ENCODE measurements at regions not wholly inside any gene's neighbourhood (a gene's known extent, or its start where the extent isn't known, plus 50 kb on each side); places are given as distances from the start of the nearest gene placed in this dataset.

GRCh38 chr5:2008851-2009629 is 126.3 kb upstream of the IRX4 start:
- ATAC-seq, result no peak

GRCh38 chr5:2007878-2008501 is 125.3 kb upstream of the IRX4 start:
- no peaks in the 10 kb centered on the region for H3K36me3 Mint-ChIP-seq
- no peak overlapping the region for H3K27ac Mint-ChIP-seq
- no peaks in the 10 kb centered on the region for H3K4me1 Mint-ChIP-seq
- ATAC-seq, result no peak
- H3K27me3 Mint-ChIP-seq, result peaks cover 26% of the 10 kb centered on the region
- no peaks in the 10 kb centered on the region for H3K9me3 Mint-ChIP-seq
- no peak overlapping the region for H3K4me3 Mint-ChIP-seq

More at GRCh38 chr5:2008851-2009629, 126.3 kb upstream of the IRX4 start:
- Mint-ChIP-seq H3K4me3 (no peak overlapping the region), H3K27ac (no peak overlapping the region), H3K9me3 (no peaks in the 10 kb centered on the region), H3K27me3 (peaks cover 15% of the 10 kb centered on the region), H3K36me3 (no peaks in the 10 kb centered on the region), H3K4me1 (no peaks in the 10 kb centered on the region)

- Mint-ChIP-seq H3K9me3 (no peaks in the 10 kb centered on the region), H3K36me3 (no peaks in the 10 kb centered on the region), H3K4me3 (no peak overlapping the region), H3K4me1 (no peaks in the 10 kb centered on the region), H3K27me3 (peaks cover 26% of the 10 kb centered on the region), H3K27ac (no peak overlapping the region)
- peak; percentile 9 for ATAC-seq
Observed at GRCh38 chr5:2007496-2007877, 124.8 kb upstream of the IRX4 start.

GRCh38 chr5:2006971-2007291 is 124.2 kb upstream of the IRX4 start:
- Mint-ChIP-seq H3K9me3 (no peaks in the 10 kb centered on the region), H3K27me3 (peaks cover 26% of the 10 kb centered on the region), H3K4me1 (no peaks in the 10 kb centered on the region), H3K36me3 (no peaks in the 10 kb centered on the region), H3K27ac (no peak overlapping the region), H3K4me3 (no peak overlapping the region)
- ATAC-seq, result peak; percentile 5

GRCh38 chr5:2006193-2006970 is 123.7 kb upstream of the IRX4 start:
- H3K27ac Mint-ChIP-seq, result no peak overlapping the region
- H3K9me3 Mint-ChIP-seq, result no peaks in the 10 kb centered on the region
- H3K27me3 Mint-ChIP-seq, result peaks cover 26% of the 10 kb centered on the region
- H3K4me3 Mint-ChIP-seq, result no peak overlapping the region
- no peaks in the 10 kb centered on the region for H3K36me3 Mint-ChIP-seq
- no peak for ATAC-seq
- no peaks in the 10 kb centered on the region for H3K4me1 Mint-ChIP-seq

GRCh38 chr5:2005101-2006041 is 122.6 kb upstream of the IRX4 start:
- Mint-ChIP-seq H3K36me3 (no peaks in the 10 kb centered on the region), H3K4me3 (no peak overlapping the region), H3K9me3 (no peaks in the 10 kb centered on the region), H3K27me3 (peaks cover 26% of the 10 kb centered on the region), H3K4me1 (no peaks in the 10 kb centered on the region), H3K27ac (no peak overlapping the region)
- ATAC-seq, result no peak

- Mint-ChIP-seq H3K36me3 (no peaks in the 10 kb centered on the region), H3K27me3 (peaks cover 26% of the 10 kb centered on the region), H3K9me3 (no peaks in the 10 kb centered on the region), H3K4me1 (no peaks in the 10 kb centered on the region), H3K27ac (no peak overlapping the region), H3K4me3 (no peak overlapping the region)
- ATAC-seq, result no peak
Observed at GRCh38 chr5:2003690-2004365, 121.1 kb upstream of the IRX4 start.

GRCh38 chr5:2003206-2003605 is 120.5 kb upstream of the IRX4 start:
- peaks cover 26% of the 10 kb centered on the region for H3K27me3 Mint-ChIP-seq
- H3K27ac Mint-ChIP-seq, result no peak overlapping the region
- H3K4me1 Mint-ChIP-seq, result no peaks in the 10 kb centered on the region
- no peak for ATAC-seq
- peaks cover 3% of the 10 kb centered on the region for H3K9me3 Mint-ChIP-seq
- H3K36me3 Mint-ChIP-seq, result no peaks in the 10 kb centered on the region
- no peak overlapping the region for H3K4me3 Mint-ChIP-seq

GRCh38 chr5:2001300-2001699 is 118.6 kb upstream of the IRX4 start:
- no peak overlapping the region for H3K4me3 Mint-ChIP-seq
- H3K9me3 Mint-ChIP-seq, result peaks cover 7% of the 10 kb centered on the region
- peaks cover 26% of the 10 kb centered on the region for H3K27me3 Mint-ChIP-seq
- no peak overlapping the region for H3K27ac Mint-ChIP-seq
- no peaks in the 10 kb centered on the region for H3K36me3 Mint-ChIP-seq
- no peaks in the 10 kb centered on the region for H3K4me1 Mint-ChIP-seq
- no peak for ATAC-seq

- H3K27ac Mint-ChIP-seq, result no peak overlapping the region
- H3K27me3 Mint-ChIP-seq, result peaks cover 26% of the 10 kb centered on the region
- no peaks in the 10 kb centered on the region for H3K4me1 Mint-ChIP-seq
- ATAC-seq, result no peak
- H3K4me3 Mint-ChIP-seq, result no peak overlapping the region
- H3K36me3 Mint-ChIP-seq, result no peaks in the 10 kb centered on the region
- peaks cover 7% of the 10 kb centered on the region for H3K9me3 Mint-ChIP-seq
Observed at GRCh38 chr5:2000591-2000990, 117.9 kb upstream of the IRX4 start.

GRCh38 chr5:1999794-2000193 is 117.1 kb upstream of the IRX4 start:
- Mint-ChIP-seq H3K4me1 (no peaks in the 10 kb centered on the region), H3K9me3 (peaks cover 8% of the 10 kb centered on the region), H3K27ac (no peak overlapping the region), H3K36me3 (no peaks in the 10 kb centered on the region), H3K4me3 (no peak overlapping the region), H3K27me3 (peaks cover 19% of the 10 kb centered on the region)
- ATAC-seq, result no peak

GRCh38 chr5:1998716-1999317 is 116.1 kb upstream of the IRX4 start:
- H3K27ac Mint-ChIP-seq, result no peak overlapping the region
- H3K27me3 Mint-ChIP-seq, result peaks cover 13% of the 10 kb centered on the region
- H3K4me1 Mint-ChIP-seq, result no peaks in the 10 kb centered on the region
- no peak for ATAC-seq
- H3K4me3 Mint-ChIP-seq, result no peak overlapping the region
- peaks cover 16% of the 10 kb centered on the region for H3K9me3 Mint-ChIP-seq
- no peaks in the 10 kb centered on the region for H3K36me3 Mint-ChIP-seq

- Mint-ChIP-seq H3K9me3 (peaks cover 16% of the 10 kb centered on the region), H3K4me3 (no peak overlapping the region), H3K27ac (no peak overlapping the region), H3K4me1 (no peaks in the 10 kb centered on the region), H3K27me3 (peaks cover 12% of the 10 kb centered on the region), H3K36me3 (no peaks in the 10 kb centered on the region)
- no peak for ATAC-seq
Observed at GRCh38 chr5:1998348-1998669, 115.6 kb upstream of the IRX4 start.

- Mint-ChIP-seq H3K36me3 (no peaks in the 10 kb centered on the region), H3K4me1 (no peaks in the 10 kb centered on the region), H3K4me3 (no peak overlapping the region), H3K9me3 (peaks cover 16% of the 10 kb centered on the region), H3K27ac (no peak overlapping the region), H3K27me3 (peaks cover 8% of the 10 kb centered on the region)
- ATAC-seq, result no peak
Observed at GRCh38 chr5:1997640-1998347, 115.1 kb upstream of the IRX4 start.
